ENCODE measurements at regions not wholly inside any gene's neighbourhood (a gene's known extent, or its start where the extent isn't known, plus 50 kb on each side); places are given as distances from the start of the nearest gene placed in this dataset.

GRCh38 chr4:102440498-102440897 lies 60.7 kb upstream of the NFKB1 start:
- Mint-ChIP-seq H3K27ac (no peak overlapping the region), H3K9me3 (no peaks in the 10 kb centered on the region), H3K27me3 (ENCODE audit: insufficient read depth) (peaks cover 2% of the 10 kb centered on the region; the same call in 1 of the 2 replicates), H3K4me3 (no peak overlapping the region), H3K36me3 (ENCODE audit: low read depth) (no peaks in the 10 kb centered on the region), H3K4me1 (ENCODE audit: low read depth) (peaks cover 30% of the 10 kb centered on the region)
- no peak for DNase-seq
- TF ChIP-seq, protein P1, sequence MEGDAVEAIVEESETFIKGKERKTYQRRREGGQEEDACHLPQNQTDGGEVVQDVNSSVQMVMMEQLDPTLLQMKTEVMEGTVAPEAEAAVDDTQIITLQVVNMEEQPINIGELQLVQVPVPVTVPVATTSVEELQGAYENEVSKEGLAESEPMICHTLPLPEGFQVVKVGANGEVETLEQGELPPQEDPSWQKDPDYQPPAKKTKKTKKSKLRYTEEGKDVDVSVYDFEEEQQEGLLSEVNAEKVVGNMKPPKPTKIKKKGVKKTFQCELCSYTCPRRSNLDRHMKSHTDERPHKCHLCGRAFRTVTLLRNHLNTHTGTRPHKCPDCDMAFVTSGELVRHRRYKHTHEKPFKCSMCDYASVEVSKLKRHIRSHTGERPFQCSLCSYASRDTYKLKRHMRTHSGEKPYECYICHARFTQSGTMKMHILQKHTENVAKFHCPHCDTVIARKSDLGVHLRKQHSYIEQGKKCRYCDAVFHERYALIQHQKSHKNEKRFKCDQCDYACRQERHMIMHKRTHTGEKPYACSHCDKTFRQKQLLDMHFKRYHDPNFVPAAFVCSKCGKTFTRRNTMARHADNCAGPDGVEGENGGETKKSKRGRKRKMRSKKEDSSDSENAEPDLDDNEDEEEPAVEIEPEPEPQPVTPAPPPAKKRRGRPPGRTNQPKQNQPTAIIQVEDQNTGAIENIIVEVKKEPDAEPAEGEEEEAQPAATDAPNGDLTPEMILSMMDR (IDR thresholded peaks at IDR 0.05): no peak

DNA sequence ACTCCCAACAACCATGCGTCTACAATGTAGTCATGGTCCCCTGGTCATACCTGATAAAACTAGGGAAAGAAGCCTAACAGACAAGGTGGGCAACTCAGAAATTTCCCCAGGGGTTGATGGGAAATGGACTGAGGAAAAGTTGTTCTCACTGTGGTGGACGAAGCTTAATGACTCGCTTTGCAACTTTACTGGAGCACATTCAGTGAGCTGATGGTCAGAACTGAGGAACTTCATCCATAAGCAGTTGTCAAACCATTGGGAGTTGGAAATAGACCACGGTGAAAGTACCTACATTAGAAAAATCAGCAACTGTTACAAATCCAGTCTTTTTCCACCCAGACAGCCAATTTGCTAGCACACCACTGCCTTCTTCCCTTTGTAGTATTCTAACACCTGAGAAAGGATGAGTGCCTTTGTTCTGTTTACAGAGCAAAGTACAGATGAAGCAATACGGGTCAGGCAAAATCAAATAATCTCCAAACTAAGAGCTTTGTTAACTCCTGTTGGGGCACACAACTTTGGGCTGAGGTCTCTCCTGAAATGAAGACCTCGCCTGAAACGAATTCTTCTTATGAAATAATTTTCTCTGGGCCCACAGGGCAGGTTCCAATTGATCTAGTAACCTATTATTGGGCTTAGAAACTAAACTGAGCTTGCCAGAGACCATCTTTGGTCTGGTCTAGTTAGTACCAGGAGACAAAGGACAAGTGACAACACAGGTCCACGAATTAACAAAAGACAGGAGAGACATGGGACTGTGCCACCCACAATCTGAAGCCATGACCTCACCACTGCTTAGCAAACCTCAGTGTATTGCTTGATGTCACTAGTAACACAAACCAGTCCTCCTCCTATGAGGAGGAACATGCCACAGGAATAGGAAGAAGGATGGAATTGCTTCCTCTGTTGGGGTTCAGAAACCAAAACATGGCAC lies 58.9 kb upstream of the NFKB1 start:
- peaks cover 30% of the 10 kb centered on the region for H3K4me1 Mint-ChIP-seq (ENCODE audit: low read depth)
- H3K4me3 Mint-ChIP-seq: no peak overlapping the region
- H3K36me3 Mint-ChIP-seq (ENCODE audit: low read depth): no peaks in the 10 kb centered on the region
- no peaks in the 10 kb centered on the region for H3K9me3 Mint-ChIP-seq
- H3K27me3 Mint-ChIP-seq (ENCODE audit: insufficient read depth): peaks cover 2% of the 10 kb centered on the region; the same call in 1 of the 2 replicates
- TF ChIP-seq, protein P1 (IDR thresholded peaks at IDR 0.05): no peak
- no peak for DNase-seq
- no peak overlapping the region for H3K27ac Mint-ChIP-seq

DNA sequence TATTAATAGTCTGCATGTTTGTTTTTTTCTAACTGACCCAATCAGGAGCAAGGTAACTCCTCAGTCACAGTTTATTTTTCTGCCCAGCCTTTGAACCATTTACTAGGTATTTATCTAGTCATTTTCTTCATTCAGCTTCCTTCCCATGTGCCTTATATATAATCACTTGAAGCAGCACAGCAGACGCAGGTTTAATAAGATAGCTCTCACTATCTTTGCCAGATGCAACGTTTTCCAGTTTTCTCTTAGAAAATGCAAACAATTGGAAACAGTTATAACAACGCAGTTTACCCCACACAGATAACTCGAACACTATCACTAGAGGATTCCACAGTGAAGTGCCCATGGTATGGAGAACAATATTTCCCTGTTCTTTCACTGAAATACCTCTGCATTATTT lies 56.4 kb upstream of the NFKB1 start:
- no peak overlapping the region for H3K4me3 Mint-ChIP-seq
- no peak overlapping the region for H3K27ac Mint-ChIP-seq

DNA sequence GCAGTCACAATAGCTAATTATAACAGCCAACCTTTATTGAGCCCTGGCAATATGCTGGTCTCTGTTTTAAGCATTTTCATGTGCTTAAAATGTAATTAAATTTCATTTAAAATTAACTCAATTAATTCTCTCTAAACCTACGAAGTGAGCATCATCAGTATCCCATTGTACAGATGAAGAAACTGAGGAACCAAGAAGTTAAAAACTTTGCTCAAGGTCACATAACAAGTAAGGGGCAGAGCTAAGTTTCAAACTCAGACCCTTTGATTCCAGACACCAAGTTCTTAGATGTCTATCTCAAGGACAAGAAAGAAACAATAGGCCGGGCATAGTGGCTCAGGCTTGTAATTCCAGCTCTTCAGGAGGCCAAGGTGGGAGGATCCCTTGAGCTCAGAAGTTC lies 55.9 kb upstream of the NFKB1 start:
- no peak for DNase-seq
- Mint-ChIP-seq H3K36me3 (ENCODE audit: low read depth) (no peaks in the 10 kb centered on the region), H3K4me1 (ENCODE audit: low read depth) (peaks cover 4% of the 10 kb centered on the region; the same call in 1 of the 2 replicates), H3K4me3 (no peak overlapping the region), H3K27me3 (ENCODE audit: insufficient read depth) (peaks cover 2% of the 10 kb centered on the region; the same call in 1 of the 2 replicates), H3K9me3 (no peaks in the 10 kb centered on the region), H3K27ac (no peak overlapping the region)
- TF ChIP-seq, protein P1 (IDR thresholded peaks at IDR 0.05): no peak

More for the DNA sequence above, 56.4 kb upstream of the NFKB1 start:
- Mint-ChIP-seq H3K36me3 (ENCODE audit: low read depth) (no peaks in the 10 kb centered on the region), H3K9me3 (no peaks in the 10 kb centered on the region), H3K4me1 (ENCODE audit: low read depth) (peaks cover 9% of the 10 kb centered on the region), H3K27me3 (ENCODE audit: insufficient read depth) (peaks cover 2% of the 10 kb centered on the region; the same call in 1 of the 2 replicates)
- DNase-seq: no peak
- TF ChIP-seq, protein P1 (IDR thresholded peaks at IDR 0.05): no peak

GRCh38 chr4:102447413-102447812 lies 53.7 kb upstream of the NFKB1 start:
- TF ChIP-seq, protein P1 (IDR thresholded peaks at IDR 0.05): no peak
- Mint-ChIP-seq H3K36me3 (ENCODE audit: low read depth) (no peaks in the 10 kb centered on the region), H3K27ac (no peak overlapping the region), H3K27me3 (ENCODE audit: insufficient read depth) (peaks cover 2% of the 10 kb centered on the region; the same call in 1 of the 2 replicates), H3K4me3 (no peak overlapping the region), H3K4me1 (ENCODE audit: low read depth) (0 out of 2 replicates have a peak, but pooled peaks cover 4% of the 10 kb centered on the region), H3K9me3 (no peaks in the 10 kb centered on the region)
- DNase-seq: no peak
